GM23248 (cell line): ENCODE measurements at regions not wholly inside any gene's neighbourhood (a gene's known extent, or its start where the extent isn't known, plus 50 kb on each side); places are given as distances from the start of the nearest gene placed in this dataset.

Experiments used
- EZH2 ChIP-seq: fragments of 200-600 bp; sonication (generic); IDR thresholded peaks from 2 replicates; pipeline ENCODE4 v1.6.1; 2018; ENCODE audit warnings: antibody characterized with exemption, mild to moderate bottlenecking; ENCODE audit not compliant: insufficient read depth, poor library complexity, severe bottlenecking
- EZH2phosphoT487 ChIP-seq: fragments of 200-600 bp; sonication (generic); IDR thresholded peaks from 2 replicates; pipeline ENCODE4 v1.6.1; 2018; ENCODE audit warnings: antibody characterized with exemption, moderate library complexity, mild to moderate bottlenecking, low read depth; ENCODE audit not compliant: insufficient read depth

GRCh38 chr16:72602499-72602898, 430.5 kb upstream of the PMFBP1 start:
- TF ChIP-seq EZH2phosphoT487 (no peak), EZH2 (no peak)
